Neural cell (in vitro differentiated cells): ENCODE measurements at regions not wholly inside any gene's neighbourhood (a gene's known extent, or its start where the extent isn't known, plus 50 kb on each side); places are given as distances from the start of the nearest gene placed in this dataset.

Experiments
- H2AFZ ChIP-seq: fragments of 200-600, 300-800 bp; sonication (generic), shearing (Covaris generic); 2 replicates; pipeline ENCODE4 v1.6.0; 2014; ENCODE audit warnings: low read depth, mild to moderate bottlenecking, antibody characterized with exemption, low read length, moderate library complexity
- H3F3A ChIP-seq: fragments of 200-600 bp; shearing (Covaris generic); 2 replicates; pipeline ENCODE4 v1.6.1; 2016; ENCODE audit warnings: mild to moderate bottlenecking, moderate library complexity, mixed read lengths, antibody characterized with exemption, low read length; ENCODE audit not compliant: insufficient read depth, poor library complexity, severe bottlenecking
- H3K27ac ChIP-seq: fragments of 200-600, 300-800 bp; sonication (generic), shearing (Covaris generic); 2 replicates; pipeline ENCODE4 v1.5.1; 2014; ENCODE audit warnings: mild to moderate bottlenecking, low read length, moderate library complexity
- H3K27me3 ChIP-seq: fragments of 300-800, 200-600 bp; sonication (generic), shearing (Covaris generic); 2 replicates; pipeline ENCODE4 v1.6.0; 2014; ENCODE audit warnings: mild to moderate bottlenecking, low read depth, low read length, moderate library complexity; ENCODE audit not compliant: insufficient read depth
- H3K36me3 ChIP-seq: fragments of 300-800, 200-600 bp; sonication (generic), shearing (Covaris generic); 2 replicates; pipeline ENCODE4 v1.5.1; 2014; ENCODE audit warnings: mild to moderate bottlenecking, antibody characterized with exemption, low read length, moderate library complexity; ENCODE audit not compliant: insufficient read depth
- H3K4me2 ChIP-seq: fragments of 300-800, 200-600 bp; sonication (generic), shearing (Covaris generic); 2 replicates; pipeline ENCODE4 v1.6.0; 2014; ENCODE audit warnings: mild to moderate bottlenecking, low read length
- H3K4me3 ChIP-seq: fragments of 300-800, 200-600 bp; sonication (generic), shearing (Covaris generic); 2 replicates; pipeline ENCODE4 v1.5.1; 2014; ENCODE audit warnings: mild to moderate bottlenecking, low read length, moderate library complexity
- H3K79me2 ChIP-seq: fragments of 200-600 bp; shearing (Covaris generic); replicated peaks from 2 replicates; pipeline ENCODE4 v1.6.0; 2014; ENCODE audit warnings: mild to moderate bottlenecking, low read length, moderate library complexity; ENCODE audit not compliant: insufficient read depth
- H3K9ac ChIP-seq: fragments of 300-800, 200-600 bp; sonication (generic), shearing (Covaris generic); 2 replicates; pipeline ENCODE4 v1.6.1; 2016; ENCODE audit warnings: mild to moderate bottlenecking, low read length, mixed read lengths
- H3K9me2 ChIP-seq: fragments of 200-600 bp; shearing (Covaris generic); 2 replicates; pipeline ENCODE4 v1.6.1; 2016; ENCODE audit warnings: mild to moderate bottlenecking, low read length, mixed read lengths; ENCODE audit not compliant: insufficient read depth
- H3K9me3 ChIP-seq: fragments of 200-600, 300-800 bp; sonication (generic), shearing (Covaris generic); 2 replicates; pipeline ENCODE4 v1.6.1; 2016; ENCODE audit warnings: mild to moderate bottlenecking, mixed run types, low read length, moderate library complexity, mixed read lengths
- H4K20me1 ChIP-seq: fragments of 200-600 bp; shearing (Covaris generic); 2 replicates; pipeline ENCODE4 v1.6.1; 2016; ENCODE audit warnings: mild to moderate bottlenecking, mixed run types; ENCODE audit not compliant: insufficient read depth
- EP300 ChIP-seq: fragments of 450-650 bp; conservative IDR thresholded peaks from 2 replicates; pipeline ENCODE4 v1.6.1; 2014; ENCODE audit warnings: antibody characterized with exemption, mild to moderate bottlenecking, moderate library complexity; ENCODE audit not compliant: poor library complexity, severe bottlenecking
- EZH2 ChIP-seq: fragments of 200-600, 300-800 bp; shearing (Covaris generic), sonication (generic); IDR thresholded peaks from 2 replicates; pipeline ENCODE4 v1.6.1; 2014; ENCODE audit warnings: antibody characterized with exemption, low read length, borderline replicate concordance, mild to moderate bottlenecking; ENCODE audit not compliant: insufficient read depth, poor library complexity, severe bottlenecking
- MXI1 ChIP-seq: fragments of 450-650 bp; conservative IDR thresholded peaks from 2 replicates; pipeline ENCODE4 v1.6.1; 2014; ENCODE audit warnings: antibody characterized with exemption, mild to moderate bottlenecking; ENCODE audit not compliant: poor library complexity, severe bottlenecking
- POLR2AphosphoS5 ChIP-seq: IDR thresholded peaks from 2 replicates; pipeline ENCODE4 v1.6.1; 2012
- RAD21 ChIP-seq: fragments of 450-650 bp; conservative IDR thresholded peaks from 2 replicates; pipeline ENCODE4 v1.6.1; 2014; ENCODE audit warnings: antibody characterized with exemption, mild to moderate bottlenecking, moderate library complexity
- SMC3 ChIP-seq: fragments of 450-650 bp; conservative IDR thresholded peaks from 2 replicates; pipeline ENCODE4 v1.6.1; 2014; ENCODE audit warnings: antibody characterized with exemption, mild to moderate bottlenecking, moderate library complexity; ENCODE audit not compliant: poor library complexity
- TAF1 ChIP-seq: IDR thresholded peaks from 2 replicates; pipeline ENCODE4 v1.6.1; 2012; ENCODE audit warnings: low read depth
- TF ChIP-seq, protein P1 (sequence below): fragments of 450-650 bp; IDR thresholded peaks from 2 replicates; pipeline ENCODE4 v1.5.1; 2014; ENCODE audit warnings: antibody characterized with exemption, mild to moderate bottlenecking, moderate library complexity; ENCODE audit not compliant: poor library complexity, severe bottlenecking
- TF ChIP-seq, protein P2 (sequence below): IDR thresholded peaks from 2 replicates; pipeline ENCODE4 v1.6.1; 2012; ENCODE audit warnings: borderline replicate concordance

DNA sequence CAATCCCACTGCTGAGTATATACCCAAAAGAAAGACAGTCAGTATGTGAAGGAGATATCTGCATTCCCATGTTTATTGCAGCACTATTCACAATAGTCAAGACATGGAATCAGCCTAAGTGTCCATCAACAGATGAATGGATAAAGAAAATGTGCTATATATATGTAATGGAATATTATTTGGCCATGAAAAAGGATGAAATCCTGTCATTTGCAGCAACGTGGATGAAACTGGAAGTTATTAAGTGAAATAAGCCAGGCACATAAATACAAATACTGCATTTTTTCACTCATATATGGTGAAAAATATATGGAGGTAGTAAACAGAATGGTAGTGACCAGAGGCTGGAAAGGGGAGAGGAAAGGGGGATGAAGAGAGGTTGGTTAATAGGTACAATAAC lies 188.9 kb upstream of the SERP2 start:
- Histone ChIP-seq H2AFZ (no peak overlapping the region), H3F3A (no peaks in the 10 kb centered on the region), H3K36me3 (no peaks in the 10 kb centered on the region), H4K20me1 (no peaks in the 10 kb centered on the region), H3K9me2 (no peaks in the 10 kb centered on the region), H3K4me2 (no peak overlapping the region), H3K4me3 (no peak overlapping the region), H3K79me2 (no peaks in the 10 kb centered on the region), H3K27ac (no peak overlapping the region), H3K9me3 (no peaks in the 10 kb centered on the region), H3K9ac (no peak overlapping the region), H3K27me3 (no peaks in the 10 kb centered on the region)
- TF ChIP-seq EP300 (no peak), POLR2AphosphoS5 (no peak), SMC3 (no peak), RAD21 (no peak), TAF1 (no peak), EZH2 (no peak), MXI1 (no peak)
- TF ChIP-seq, protein P1, sequence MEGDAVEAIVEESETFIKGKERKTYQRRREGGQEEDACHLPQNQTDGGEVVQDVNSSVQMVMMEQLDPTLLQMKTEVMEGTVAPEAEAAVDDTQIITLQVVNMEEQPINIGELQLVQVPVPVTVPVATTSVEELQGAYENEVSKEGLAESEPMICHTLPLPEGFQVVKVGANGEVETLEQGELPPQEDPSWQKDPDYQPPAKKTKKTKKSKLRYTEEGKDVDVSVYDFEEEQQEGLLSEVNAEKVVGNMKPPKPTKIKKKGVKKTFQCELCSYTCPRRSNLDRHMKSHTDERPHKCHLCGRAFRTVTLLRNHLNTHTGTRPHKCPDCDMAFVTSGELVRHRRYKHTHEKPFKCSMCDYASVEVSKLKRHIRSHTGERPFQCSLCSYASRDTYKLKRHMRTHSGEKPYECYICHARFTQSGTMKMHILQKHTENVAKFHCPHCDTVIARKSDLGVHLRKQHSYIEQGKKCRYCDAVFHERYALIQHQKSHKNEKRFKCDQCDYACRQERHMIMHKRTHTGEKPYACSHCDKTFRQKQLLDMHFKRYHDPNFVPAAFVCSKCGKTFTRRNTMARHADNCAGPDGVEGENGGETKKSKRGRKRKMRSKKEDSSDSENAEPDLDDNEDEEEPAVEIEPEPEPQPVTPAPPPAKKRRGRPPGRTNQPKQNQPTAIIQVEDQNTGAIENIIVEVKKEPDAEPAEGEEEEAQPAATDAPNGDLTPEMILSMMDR: no peak
- TF ChIP-seq, protein P2, sequence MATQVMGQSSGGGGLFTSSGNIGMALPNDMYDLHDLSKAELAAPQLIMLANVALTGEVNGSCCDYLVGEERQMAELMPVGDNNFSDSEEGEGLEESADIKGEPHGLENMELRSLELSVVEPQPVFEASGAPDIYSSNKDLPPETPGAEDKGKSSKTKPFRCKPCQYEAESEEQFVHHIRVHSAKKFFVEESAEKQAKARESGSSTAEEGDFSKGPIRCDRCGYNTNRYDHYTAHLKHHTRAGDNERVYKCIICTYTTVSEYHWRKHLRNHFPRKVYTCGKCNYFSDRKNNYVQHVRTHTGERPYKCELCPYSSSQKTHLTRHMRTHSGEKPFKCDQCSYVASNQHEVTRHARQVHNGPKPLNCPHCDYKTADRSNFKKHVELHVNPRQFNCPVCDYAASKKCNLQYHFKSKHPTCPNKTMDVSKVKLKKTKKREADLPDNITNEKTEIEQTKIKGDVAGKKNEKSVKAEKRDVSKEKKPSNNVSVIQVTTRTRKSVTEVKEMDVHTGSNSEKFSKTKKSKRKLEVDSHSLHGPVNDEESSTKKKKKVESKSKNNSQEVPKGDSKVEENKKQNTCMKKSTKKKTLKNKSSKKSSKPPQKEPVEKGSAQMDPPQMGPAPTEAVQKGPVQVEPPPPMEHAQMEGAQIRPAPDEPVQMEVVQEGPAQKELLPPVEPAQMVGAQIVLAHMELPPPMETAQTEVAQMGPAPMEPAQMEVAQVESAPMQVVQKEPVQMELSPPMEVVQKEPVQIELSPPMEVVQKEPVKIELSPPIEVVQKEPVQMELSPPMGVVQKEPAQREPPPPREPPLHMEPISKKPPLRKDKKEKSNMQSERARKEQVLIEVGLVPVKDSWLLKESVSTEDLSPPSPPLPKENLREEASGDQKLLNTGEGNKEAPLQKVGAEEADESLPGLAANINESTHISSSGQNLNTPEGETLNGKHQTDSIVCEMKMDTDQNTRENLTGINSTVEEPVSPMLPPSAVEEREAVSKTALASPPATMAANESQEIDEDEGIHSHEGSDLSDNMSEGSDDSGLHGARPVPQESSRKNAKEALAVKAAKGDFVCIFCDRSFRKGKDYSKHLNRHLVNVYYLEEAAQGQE: no peak

DNA sequence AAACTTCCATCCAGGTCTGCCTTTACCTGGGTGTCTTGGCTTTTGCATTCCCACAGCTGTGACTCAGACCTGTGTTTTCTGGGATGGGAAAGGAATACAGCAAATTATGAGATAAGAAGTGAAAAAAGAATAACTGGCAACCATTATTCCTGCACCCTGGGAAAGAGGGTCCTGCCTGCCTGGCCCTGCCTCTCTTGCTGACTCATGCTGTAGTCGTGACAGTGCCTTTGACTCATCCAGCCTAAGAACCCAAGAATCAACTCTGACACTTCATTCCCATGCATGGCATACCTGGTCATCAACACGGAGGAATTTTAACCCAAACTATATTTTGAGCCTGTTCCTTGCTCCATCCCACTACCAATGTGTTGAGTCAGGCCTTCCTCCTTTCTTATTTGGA lies 185.4 kb upstream of the SERP2 start:
- Histone ChIP-seq H3K9me3 (no peaks in the 10 kb centered on the region), H4K20me1 (no peaks in the 10 kb centered on the region), H3K36me3 (no peaks in the 10 kb centered on the region), H2AFZ (no peak overlapping the region), H3K9me2 (no peaks in the 10 kb centered on the region), H3K9ac (no peak overlapping the region), H3K27ac (no peak overlapping the region), H3K4me2 (no peak overlapping the region), H3K79me2 (no peaks in the 10 kb centered on the region), H3K4me3 (no peak overlapping the region), H3K27me3 (no peaks in the 10 kb centered on the region), H3F3A (no peaks in the 10 kb centered on the region)
- no peak for TF ChIP-seq RAD21
- no peak for TF ChIP-seq SMC3
- TF ChIP-seq, protein P2: no peak
- no peak for TF ChIP-seq MXI1
